DMS53 (cell line): ENCODE measurements at regions not wholly inside any gene's neighbourhood (a gene's known extent, or its start where the extent isn't known, plus 50 kb on each side); places are given as distances from the start of the nearest gene placed in this dataset.
"Not testable (repeated sequence)": the region's sequence is repeated elsewhere in the genome, so short reads cannot be mapped to it uniquely, and the experiment has no call there.

Experiments used
- DNase-seq: peaks from one replicate; lab custom pipeline; 2025; lab: John Stamatoyannopoulos, UW

DNA sequence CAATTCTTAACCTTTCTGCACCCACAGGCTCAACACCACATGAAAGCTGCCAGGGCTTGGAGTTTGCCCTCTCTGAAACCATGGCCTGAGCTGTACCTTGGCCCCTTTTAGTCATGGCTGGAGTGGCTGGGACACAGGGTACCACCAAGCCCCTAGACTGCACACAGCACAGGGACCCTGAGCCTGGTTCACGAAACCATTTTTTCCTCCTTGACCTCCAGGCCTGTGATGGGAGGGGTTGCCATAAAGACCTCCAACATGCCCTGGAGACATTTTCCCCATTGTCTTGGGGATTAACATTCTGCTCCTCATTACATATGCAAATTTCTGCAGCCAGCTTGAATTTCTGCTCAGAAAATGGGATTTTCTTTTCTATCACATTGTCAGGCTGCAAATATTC lies 113.4 kb downstream of the XPNPEP1 start:
- not testable (repeated sequence) for DNase-seq

DNA sequence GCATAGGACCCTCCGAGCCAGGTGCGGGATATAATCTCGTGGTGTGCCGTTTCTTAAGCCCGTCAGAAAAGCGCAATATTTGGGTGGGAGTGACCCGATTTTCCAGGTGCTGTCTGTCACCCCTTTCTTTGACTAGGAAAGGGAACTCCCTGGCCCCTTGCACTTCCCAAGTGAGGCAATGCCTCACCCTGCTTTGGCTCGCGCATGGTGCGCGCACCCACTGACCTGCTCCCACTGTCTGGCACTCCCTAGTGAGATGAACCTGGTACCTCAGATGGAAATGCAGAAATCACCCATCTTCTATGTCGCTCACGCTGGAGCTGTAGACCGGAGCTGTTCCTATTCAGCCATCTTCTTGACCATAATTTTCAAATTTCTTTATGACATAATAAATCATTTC lies 122.1 kb downstream of the XPNPEP1 start:
- DNase-seq = peak; percentile 37

DNA sequence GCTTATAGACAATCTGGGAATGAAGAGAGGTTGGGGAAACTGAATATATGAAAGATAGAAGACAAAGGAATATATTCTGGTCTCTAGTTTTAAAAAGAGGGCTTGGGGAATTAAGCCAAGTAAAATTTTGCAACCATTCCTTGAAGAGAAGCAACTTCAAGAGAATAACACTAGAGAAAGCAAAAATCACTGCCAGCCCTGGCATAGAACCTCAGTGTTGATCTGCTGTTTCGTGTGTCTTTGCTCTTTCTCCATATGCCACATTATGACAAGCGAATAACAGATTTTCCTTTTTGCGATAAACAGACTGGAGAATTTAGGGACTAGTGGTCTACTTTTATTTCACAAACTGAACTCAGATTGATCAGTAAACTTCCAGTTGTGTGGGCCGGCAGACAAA lies 132.7 kb downstream of the XPNPEP1 start:
- DNase-seq = no peak

DNA sequence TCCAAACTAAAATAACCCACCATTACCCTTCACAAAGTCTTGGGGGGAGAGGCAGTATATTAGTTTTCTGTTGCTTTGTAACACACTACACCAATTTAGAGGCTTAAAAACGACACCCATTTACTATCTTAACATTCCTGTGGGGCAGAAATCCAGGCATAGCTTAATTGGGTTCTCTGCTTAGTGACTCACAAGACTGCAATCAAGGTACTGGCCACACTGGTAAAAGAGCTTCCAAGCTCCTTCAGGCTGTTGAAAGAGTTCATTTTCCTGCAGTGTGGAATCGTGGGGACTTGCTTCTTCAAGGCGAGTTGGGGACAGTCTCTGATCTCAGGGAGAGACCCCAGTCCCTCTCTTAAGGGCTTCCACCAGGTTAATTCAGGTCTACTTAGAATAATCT lies 139.1 kb downstream of the XPNPEP1 start:
- DNase-seq = no peak

DNA sequence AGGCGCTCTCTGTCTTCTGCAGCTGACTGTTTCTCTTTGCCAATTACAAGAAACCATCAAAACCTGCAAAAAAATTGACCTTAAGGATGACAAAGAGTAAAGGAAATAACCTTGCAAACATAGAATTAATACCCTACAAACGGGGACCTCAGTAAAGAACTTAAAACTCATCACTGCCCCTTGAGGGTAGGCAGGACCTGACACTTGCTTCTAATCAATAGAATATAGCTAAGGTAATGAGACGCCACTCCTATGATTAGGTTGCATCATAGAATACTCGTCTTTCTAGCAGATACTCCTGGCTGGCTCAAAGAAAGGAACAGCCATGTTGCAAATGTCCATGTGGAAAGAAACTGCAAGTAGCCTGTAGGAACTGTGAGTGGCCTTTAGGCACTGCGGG lies 140.0 kb downstream of the XPNPEP1 start:
- no peak for DNase-seq

DNA sequence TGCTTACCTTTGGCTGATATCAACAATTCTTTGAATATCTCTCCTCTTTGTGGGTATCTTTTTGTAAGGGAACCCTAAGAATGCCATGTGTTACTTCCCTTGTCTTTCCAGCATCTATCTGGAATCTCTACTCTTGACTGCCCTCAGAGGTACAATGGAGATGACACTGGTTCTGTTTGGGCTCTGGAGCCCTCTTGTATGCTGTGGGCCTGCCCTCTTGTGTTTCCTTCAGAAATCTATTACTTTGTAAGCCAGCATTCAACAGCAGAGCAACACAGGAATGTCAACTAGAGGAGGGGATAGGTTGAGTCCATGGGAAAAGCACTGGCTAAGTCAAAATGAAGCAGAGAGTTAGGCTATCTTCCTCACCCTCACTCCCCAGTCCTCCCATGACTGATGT lies 142.3 kb downstream of the XPNPEP1 start:
- DNase-seq = no peak

DNA sequence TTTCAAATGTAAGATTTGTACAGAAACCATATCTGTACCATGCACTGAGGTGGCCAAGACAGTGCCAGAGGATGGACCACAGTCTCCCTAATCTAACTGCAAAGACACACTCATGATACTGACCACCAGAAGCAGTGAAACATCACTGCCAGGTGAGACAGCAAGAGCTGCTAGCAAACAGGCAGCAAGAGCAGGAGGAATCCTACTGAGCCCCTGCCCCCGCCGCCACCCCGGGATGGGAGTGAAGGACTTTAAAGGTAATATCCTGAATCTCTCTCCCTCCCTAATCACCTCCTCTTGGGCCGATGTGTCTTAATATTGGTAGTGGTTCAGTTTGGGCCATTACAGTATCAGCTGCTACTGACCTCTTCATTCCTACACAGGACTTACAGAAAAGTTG lies 144.3 kb downstream of the XPNPEP1 start:
- DNase-seq = no peak

DNA sequence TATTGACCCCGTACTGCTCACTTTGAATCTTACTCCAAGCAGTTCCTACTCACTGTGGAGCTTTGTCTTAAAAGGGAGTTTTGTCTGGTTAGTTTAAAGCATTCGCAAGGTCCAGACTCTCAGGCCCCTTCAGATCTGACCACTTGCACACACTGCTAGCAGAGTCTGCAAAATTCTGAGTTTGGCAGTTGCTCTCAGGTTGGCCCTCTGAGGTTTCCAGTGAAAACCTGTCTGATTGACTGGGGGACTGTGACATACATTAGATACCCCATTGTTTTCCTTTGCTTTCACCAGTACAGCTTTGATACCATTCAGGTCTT lies 149.2 kb downstream of the XPNPEP1 start:
- DNase-seq = no peak

DNA sequence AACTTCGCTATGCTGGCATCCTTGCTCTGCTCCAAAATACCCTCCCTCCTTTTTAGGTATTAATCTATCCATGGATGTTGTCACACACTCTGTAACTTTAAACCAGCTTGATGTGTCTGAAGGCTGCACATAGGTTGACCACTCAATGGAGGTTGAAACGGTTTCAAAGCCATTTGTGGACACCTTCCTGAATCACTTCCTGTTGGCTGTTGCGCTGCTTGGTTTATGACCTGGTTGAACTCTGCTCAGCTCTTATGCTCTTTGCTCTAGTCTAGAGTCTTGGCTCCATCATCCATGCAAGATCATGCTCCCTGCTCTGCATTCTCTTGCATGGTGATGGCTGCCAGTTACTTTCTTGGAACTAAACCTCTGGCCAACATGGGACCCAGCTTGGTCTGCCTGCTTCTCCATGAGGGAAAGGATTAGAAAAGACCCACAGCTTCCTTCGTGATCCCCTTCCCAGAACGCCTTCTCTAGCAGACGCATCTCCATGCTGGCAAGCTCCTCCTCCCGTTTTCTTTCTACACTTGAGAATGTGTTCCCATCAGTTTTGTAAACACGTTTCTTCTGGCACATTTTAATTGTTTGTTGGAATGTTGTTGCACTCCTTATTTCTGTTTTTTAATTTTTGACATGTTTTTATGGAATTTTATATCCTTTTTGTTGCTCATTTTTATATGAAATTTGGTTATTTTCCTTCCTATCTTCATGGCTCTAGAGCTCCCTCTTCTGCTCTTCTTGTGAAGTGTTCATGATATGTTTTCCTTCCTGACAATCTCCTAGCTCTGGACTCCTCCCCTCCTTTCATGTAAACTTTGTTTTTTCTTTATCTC lies 149.8 kb downstream of the XPNPEP1 start:
- DNase-seq = peak; percentile 67

DNA sequence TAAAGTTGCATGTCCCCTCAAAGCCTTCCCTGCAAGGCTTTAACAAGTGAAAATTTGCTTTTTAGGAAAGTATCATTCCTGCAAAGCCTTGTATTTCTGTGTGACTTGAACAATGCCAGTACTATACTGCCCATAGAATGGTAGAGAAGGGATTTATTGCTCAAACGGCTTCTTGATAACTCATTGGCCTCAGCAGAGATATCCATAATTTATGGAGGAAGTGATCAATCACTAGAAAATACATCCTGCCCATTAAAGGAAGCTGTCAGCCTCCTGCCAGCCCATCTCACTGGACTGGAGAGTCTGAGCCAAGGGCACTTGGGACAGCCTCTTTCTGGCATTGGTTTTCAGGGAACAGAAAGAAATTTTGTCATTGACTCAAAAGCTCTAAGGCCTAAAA lies 152.6 kb downstream of the XPNPEP1 start:
- no peak for DNase-seq

DNA sequence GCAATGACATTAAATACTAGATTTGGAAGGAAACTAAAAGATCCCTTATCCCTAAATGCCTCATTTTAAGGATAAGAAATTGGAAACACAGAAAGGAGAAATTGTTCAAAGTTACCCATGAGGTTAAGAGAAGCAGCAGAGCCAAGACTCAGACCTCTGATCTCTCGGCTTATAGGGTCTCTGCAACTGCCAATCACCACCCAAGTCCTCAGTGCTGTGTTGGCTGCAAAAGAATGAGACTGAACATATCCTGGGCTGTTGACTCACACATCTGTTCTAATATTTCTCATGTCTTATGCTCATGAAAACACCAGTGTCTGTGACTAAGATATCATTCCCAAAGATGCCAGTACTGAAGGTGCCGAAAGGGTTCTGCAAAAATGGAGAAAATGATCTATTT lies 153.3 kb downstream of the XPNPEP1 start:
- DNase-seq = no peak

DNA sequence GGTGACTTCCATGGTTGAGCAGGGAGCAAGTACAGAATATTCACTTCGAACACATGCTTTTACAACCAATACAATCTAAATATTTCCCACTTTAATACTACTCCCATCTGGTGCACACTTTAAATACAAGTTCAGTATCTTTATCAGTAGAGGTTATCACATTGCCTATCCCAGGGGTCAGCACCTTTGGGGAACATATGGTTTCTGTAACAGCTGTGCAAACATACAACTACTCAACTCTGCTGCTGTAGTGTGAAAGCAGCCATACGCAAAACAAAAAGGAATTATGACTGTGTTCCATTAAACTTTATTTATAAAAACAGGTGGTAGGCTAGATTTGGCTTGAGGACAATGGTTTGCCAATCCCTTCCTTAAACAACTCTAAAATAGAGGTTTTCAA lies 157.5 kb downstream of the XPNPEP1 start:
- peak; percentile 18 for DNase-seq

DNA sequence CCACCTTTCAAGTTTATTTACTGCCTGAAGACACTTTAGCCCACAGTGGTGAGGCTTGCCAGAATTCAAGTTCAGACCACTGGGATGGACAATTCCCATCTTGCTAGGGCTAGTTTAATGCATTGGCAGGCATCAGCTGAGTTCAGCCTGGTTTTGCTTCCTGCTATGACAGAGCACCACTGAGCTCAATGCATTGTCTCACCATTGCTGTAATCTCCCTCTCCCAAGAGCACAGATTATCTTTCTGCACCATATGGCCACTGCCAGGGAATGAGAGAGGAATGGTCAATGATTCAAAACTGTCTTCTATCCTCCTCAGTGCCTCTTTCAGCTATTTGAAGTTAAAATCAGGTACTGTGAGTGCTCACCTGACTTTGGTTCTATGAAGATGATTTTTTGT lies 160.8 kb downstream of the XPNPEP1 start:
- no peak for DNase-seq

DNA sequence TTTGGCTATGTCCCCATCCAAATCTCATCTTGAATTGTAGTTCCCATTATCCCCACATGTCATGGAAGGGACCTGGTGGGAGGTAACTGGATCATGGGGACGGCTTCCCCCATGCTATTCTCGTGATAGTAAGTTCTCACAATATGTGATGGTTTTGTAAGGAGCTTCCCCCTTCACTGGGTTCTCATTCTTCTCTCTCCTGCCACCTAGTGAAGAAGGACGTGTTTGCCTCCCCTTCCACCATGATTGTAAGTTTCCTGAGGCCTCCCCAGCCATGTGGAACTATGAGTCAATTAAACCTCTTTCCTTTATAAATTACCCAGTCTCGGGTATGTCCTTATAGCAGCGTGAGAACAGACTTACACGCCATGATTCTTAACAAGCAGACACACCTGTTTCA lies 165.6 kb downstream of the XPNPEP1 start:
- peak; percentile 58 for DNase-seq

DNA sequence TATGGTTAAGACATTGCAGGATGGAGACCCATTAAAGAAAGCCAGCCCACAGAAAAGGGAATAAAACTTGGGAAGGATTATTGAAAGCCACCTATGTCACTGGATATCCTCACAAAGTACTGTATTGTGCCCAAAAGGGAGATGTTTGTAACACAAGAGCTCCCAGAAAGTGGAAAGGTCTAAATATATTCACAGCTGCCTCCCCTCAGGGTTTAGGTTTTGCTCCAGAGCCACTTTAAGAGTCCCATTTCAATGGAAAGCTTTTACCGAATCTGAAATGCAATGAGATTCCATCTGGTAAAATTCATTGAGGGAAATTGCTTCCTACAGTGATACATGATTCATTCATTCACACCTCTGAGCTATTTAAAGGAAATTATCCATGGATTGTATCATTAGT lies 176.4 kb downstream of the XPNPEP1 start:
- DNase-seq = no peak

DNA sequence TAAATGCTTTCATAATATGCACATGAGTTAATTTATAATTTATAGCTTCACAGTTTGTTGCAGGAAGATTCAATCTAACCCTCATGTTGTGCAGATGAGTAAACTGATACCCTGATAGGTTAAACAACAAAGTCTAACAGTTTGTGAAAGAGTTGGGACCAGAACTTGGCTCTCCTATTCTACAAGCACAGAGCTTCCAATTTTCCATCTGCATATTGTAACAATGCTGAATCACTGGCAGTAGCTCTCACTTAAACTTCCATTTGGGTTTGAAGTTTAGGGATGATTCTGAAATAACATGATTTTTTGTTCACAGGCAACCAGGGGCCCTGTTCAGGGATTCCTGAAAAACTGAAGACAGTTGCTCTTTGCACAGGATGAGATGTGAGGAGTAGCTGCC lies 179.3 kb downstream of the XPNPEP1 start:
- no peak for DNase-seq

DNA sequence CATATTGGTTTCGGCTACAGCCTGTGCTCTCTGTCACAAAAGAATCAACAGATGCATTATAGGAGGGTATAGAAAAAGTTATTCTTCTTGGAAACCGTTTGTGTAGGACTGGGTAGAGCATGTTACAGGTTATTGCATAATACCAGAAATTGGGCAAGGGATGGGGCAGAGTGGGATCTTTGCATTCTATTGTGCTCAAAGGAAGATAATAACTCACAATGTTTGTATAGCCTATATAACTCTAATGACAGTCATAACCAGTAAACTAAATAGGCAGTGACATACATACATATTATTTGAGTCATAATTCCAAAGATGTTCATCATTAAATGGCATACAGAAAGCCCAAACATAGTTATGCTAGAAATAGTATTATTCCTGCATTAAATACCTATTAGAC lies 179.7 kb downstream of the XPNPEP1 start:
- DNase-seq = no peak

DNA sequence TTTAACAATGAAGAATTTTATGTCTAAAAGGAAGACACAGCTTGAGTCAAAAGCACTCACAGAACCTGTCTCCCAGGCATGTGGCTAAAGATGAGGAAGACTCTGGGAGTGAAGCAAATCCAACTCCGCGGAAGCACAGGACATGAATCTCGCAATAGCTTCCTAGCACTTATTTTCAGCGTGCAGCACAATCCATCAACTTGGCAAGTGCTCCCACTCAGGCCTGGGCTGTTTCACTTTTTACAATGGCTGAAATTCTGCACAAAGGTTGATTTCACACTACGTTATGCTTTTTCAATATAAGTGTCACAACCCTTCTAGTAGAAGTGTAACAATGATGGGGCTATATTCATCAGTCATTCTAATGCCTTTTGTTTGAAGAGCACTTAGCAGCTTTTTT lies 180.2 kb downstream of the XPNPEP1 start:
- no peak for DNase-seq

DNA sequence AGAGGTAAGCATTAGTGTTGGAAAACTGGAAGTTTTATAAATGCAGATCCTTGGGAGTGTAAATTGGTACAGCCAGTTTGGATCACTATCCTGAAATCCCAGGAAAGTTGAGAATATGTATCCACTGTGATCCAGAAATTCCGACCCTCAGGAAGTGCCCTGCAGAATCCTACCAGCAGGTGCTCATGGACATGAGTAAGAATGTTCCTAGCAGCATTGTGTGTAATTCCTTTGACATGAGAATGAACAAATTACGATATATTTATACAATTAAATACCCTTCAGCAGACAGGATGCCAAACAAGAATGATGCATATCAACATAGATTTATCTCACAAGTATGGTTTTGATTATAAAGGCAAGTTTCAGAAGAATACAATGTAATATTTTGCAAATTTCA lies 181.6 kb downstream of the XPNPEP1 start:
- DNase-seq = no peak

DNA sequence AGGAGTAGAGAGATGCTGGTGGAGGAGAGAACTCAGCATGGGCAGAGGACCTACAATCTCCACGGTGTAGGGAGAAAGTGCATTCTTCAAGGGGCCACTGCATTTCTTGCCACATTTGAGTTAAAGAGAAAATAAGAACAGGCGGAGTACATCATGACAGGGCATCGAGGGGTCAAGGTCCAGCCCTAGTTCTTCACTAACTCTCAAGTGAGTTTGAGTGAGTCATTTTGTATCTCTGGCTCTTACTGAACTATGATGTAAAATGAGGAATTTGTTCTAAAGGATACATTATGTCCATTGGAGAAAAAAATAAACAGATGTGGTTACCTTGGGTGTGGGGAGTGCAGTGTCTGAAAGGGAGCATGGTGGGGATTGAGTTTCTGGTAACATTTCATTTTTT lies 182.9 kb downstream of the XPNPEP1 start:
- peak; percentile 5 for DNase-seq

DNA sequence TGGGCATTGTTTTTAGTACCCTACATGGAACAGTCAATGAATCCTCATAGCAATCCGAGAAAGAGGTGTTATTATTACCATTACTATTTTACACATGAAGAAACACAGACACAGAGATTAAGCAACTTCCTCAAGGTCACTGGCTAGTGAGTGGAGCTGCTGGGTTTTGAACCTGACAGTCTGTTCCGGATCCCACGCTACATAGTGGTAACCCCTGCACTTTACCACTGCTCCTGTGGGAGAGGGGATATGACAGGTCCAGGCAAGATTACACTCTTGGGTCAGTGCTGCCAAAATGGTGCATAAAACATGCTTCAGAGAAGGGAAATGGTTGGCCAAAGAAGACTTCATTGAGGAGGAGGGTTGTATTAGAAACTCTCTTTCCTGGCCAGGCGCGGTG lies 185.7 kb downstream of the XPNPEP1 start:
- no peak for DNase-seq

DNA sequence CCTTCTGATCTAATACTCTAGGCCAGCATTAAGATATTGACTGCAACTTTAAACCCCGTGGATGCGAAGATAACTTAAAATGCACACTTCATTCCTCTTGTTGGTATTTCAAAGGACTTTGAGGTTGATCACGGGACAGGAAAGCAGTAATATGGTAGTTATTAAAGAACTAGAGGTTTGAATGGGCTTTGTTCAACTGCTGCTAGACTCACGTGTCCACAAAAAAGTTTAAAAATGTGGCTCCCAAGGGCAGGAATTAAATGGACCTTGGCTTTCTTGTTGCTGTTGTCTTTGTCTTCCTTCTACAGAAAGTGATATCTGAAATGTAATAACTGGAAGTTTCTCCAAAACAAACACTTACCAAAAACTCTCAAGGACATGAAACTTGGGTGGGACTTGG lies 186.3 kb downstream of the XPNPEP1 start:
- DNase-seq = no peak

DNA sequence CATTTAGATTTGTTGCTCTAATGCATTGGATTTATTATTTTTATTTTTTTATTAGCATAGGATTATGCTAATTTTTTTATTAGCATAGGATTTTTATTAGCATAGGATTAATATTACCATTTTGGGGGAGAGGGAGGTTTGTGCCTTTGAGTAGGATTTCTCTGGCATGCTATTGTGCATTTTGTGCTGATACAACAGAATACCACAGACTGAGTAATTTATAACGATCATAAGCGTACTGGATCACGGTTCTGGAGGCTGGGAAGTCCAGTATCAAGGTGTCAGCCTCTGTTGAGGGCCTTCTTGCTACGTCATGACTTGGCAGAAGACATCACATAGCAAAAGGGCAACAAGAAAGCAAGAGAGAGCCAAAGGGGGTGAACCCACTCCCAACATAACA lies 187.5 kb downstream of the XPNPEP1 start:
- no peak for DNase-seq

DNA sequence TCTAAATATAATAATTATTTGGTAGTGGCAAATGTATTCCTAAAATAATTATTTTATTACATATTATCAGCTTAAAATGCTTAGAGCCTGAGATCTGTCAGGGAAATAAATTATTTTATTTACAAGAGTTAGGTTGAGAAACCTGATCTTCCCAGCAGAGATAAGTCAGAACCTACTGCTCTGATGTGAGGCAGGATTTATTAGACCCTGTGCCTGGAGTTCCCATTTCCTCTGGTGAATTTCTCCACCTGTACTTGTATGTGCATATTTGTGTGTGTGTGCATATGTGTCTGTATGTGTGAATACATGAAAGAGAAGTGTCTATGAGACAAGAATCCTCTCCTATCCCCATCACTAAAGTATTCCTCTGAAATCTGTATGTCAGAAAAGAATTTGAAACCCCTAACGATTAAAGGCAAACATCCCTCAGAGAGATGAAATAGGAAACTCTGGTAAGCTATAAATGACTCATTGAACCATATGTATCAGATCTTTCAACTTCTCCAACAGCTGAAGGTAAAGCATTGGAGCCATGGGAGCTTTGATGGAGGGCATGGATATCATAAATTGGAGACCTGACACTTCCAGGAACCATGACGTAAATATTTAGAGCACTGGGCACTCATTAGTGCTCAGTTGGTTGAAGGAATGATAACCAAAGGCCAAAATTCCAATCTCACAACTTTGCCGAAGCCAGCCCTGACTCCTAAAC lies 190.9 kb downstream of the XPNPEP1 start:
- DNase-seq = no peak
